ENCODE measurements at regions not wholly inside any gene's neighbourhood (a gene's known extent, or its start where the extent isn't known, plus 50 kb on each side); places are given as distances from the start of the nearest gene placed in this dataset.
A peak's percentile ranks its signal among the peaks of the same experiment; 100 is the strongest.

DNA sequence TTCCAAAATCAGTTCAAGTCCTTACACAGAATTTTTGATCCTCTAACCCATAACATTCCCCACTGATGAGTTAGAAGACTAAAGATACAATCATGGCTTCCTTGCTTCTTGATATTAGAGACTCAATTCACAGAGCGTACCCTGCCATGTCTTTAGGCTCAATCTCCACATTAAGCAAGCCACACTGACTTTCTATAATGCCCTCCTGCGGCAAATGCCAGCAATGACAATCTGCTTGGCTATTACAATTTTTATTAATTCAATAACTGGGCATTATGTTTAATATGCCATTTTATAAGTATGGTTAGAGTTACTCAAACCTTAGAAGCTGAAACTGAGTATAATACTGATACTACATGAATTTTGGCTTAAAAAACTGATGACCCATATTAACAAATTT, 479.7 kb upstream of the NR2F2 start:
- Histone ChIP-seq H3F3A (replicated peaks; ENCODE audit: low read depth) (no peaks in the 10 kb centered on the region), H2AFZ (no peak overlapping the region), H3K27ac (ENCODE audit: low read depth) (no peak overlapping the region), H3K79me2 (replicated peaks; ENCODE audit: insufficient read depth) (no peaks in the 10 kb centered on the region), H3K36me3 (ENCODE audit: insufficient read depth) (no peaks in the 10 kb centered on the region), H3K27me3 (ENCODE audit: insufficient read depth) (no peaks in the 10 kb centered on the region), H3K9me2 (ENCODE audit: insufficient read depth) (no peaks in the 10 kb centered on the region), H3K4me1 (ENCODE audit: insufficient read depth) (peaks cover 5% of the 10 kb centered on the region; the same call in 1 of the 2 replicates), H3K4me2 (no peak overlapping the region), H4K20me1 (replicated peaks; ENCODE audit: insufficient read depth) (no peaks in the 10 kb centered on the region), H3K4me3 (no peak overlapping the region)
- no peak overlapping the region for H3K4me3 Mint-ChIP-seq
- no peaks in the 10 kb centered on the region for H3K36me3 Mint-ChIP-seq (ENCODE audit: low read depth)
- H3K27ac Mint-ChIP-seq: no peak overlapping the region
- H3K4me1 Mint-ChIP-seq: peaks cover 5% of the 10 kb centered on the region; the same call in 2 of the 3 replicates
- H3K9me3 Mint-ChIP-seq: no peaks in the 10 kb centered on the region
- ATAC-seq (no peak), DNase-seq (ENCODE audit: low spot score) (no peak)
- TF ChIP-seq CTCF (conservative IDR thresholded peaks at IDR 0.05; ENCODE audit: low read depth in 2 of 2) (peak; percentile 21 to 31; a peak in 2 of 4 replicates), CREB1 (CRISPR knock-in tag; IDR thresholded peaks at IDR 0.05; ENCODE audit: low read depth) (no peak)
- peaks cover 6% of the 10 kb centered on the region for H3K27me3 Mint-ChIP-seq (ENCODE audit: insufficient read depth, low read depth, poor library complexity)

GRCh38 chr15:95853350-95853749, 477.1 kb upstream of the NR2F2 start:
- H3K36me3 Mint-ChIP-seq (ENCODE audit: low read depth): no peaks in the 10 kb centered on the region

More at GRCh38 chr15:95853350-95853749, 477.1 kb upstream of the NR2F2 start:
- Mint-ChIP-seq H3K4me1 (peaks cover 5% of the 10 kb centered on the region; the same call in 2 of the 3 replicates), H3K4me3 (no peak overlapping the region), H3K27ac (no peak overlapping the region), H3K9me3 (no peaks in the 10 kb centered on the region), H3K27me3 (ENCODE audit: insufficient read depth, low read depth, poor library complexity) (peaks cover 3% of the 10 kb centered on the region)
- no peak overlapping the region for H2AFZ ChIP-seq
- DNase-seq (ENCODE audit: low spot score): no peak
- no peaks in the 10 kb centered on the region for H3K36me3 ChIP-seq (ENCODE audit: insufficient read depth)
- TF ChIP-seq ZNF114 (CRISPR knock-in tag; IDR thresholded peaks at IDR 0.05) (no peak), ZNF462 (CRISPR knock-in tag; IDR thresholded peaks at IDR 0.05) (no peak)
- 0 out of 2 replicates have a peak, but pooled peaks cover 3% of the 10 kb centered on the region for H3K4me1 ChIP-seq (ENCODE audit: insufficient read depth)
- H3F3A ChIP-seq (replicated peaks; ENCODE audit: low read depth): no peaks in the 10 kb centered on the region
- H3K4me2 ChIP-seq: no peak overlapping the region
- no peak overlapping the region for H3K27ac ChIP-seq (ENCODE audit: low read depth)
- H3K27me3 ChIP-seq (ENCODE audit: insufficient read depth): no peaks in the 10 kb centered on the region
- ATAC-seq: no peak
- H4K20me1 ChIP-seq (replicated peaks; ENCODE audit: insufficient read depth): no peaks in the 10 kb centered on the region
- H3K9me2 ChIP-seq (ENCODE audit: insufficient read depth): no peaks in the 10 kb centered on the region
- no peaks in the 10 kb centered on the region for H3K79me2 ChIP-seq (replicated peaks; ENCODE audit: insufficient read depth)
- H3K4me3 ChIP-seq: no peak overlapping the region
